ENCODE measurements at regions not wholly inside any gene's neighbourhood (a gene's known extent, or its start where the extent isn't known, plus 50 kb on each side); places are given as distances from the start of the nearest gene placed in this dataset.

DNA sequence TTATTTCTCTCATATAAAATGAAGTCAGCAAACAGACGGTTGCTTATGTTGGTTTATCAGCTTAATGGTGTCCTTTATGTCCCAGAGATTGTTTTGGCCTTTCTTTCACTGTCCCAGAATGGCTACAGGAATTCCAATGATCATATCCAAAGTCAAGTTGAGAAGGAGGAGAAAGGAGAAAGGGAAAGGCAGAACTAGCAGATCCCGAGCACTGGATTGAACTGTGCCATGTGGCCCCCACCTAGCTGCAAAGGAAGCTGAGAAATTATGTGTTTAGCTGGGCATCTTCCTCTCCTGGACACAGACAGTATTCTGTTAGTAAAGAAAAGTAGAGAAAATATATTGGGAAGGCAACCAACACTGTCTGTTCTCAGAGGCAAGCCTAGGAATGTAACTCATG is 90.7 kb upstream of the ANO4 start:
- no peaks in the 10 kb centered on the region for H4K20me1 ChIP-seq (ENCODE audit: insufficient read depth, low read length)
- BruUV-seq (replicated peaks), result no TSS peak
- H3K27ac ChIP-seq (ENCODE audit: low read depth, low read length, poor library complexity, severe bottlenecking), result no peak overlapping the region
- no peaks in the 10 kb centered on the region for H3K4me1 ChIP-seq (ENCODE audit: insufficient read depth, low read length, poor library complexity, severe bottlenecking)
- no peak overlapping the region for H2AFZ ChIP-seq (ENCODE audit: low read length)
- no peaks in the 10 kb centered on the region for H3K79me2 ChIP-seq (ENCODE audit: insufficient read depth, low read depth, low read length)
- intact Hi-C loops (cut with micrococcal nuclease; ENCODE audit: unreplicated experiment), result no loop called here
- TF ChIP-seq, protein P1, sequence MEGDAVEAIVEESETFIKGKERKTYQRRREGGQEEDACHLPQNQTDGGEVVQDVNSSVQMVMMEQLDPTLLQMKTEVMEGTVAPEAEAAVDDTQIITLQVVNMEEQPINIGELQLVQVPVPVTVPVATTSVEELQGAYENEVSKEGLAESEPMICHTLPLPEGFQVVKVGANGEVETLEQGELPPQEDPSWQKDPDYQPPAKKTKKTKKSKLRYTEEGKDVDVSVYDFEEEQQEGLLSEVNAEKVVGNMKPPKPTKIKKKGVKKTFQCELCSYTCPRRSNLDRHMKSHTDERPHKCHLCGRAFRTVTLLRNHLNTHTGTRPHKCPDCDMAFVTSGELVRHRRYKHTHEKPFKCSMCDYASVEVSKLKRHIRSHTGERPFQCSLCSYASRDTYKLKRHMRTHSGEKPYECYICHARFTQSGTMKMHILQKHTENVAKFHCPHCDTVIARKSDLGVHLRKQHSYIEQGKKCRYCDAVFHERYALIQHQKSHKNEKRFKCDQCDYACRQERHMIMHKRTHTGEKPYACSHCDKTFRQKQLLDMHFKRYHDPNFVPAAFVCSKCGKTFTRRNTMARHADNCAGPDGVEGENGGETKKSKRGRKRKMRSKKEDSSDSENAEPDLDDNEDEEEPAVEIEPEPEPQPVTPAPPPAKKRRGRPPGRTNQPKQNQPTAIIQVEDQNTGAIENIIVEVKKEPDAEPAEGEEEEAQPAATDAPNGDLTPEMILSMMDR (conservative IDR thresholded peaks at IDR 0.05; ENCODE audit: low read length), result no peak
- no peak for TF ChIP-seq EZH2phosphoT487 (IDR thresholded peaks at IDR 0.05; ENCODE audit: borderline replicate concordance, low read depth, low read length)
- no peak for DNase-seq (ENCODE audit: low spot score)
- no peaks in the 10 kb centered on the region for H3K9me2 ChIP-seq (ENCODE audit: insufficient read depth, low read length)
- H3K9me3 ChIP-seq (ENCODE audit: low read length), result no peaks in the 10 kb centered on the region
- no peak overlapping the region for H3K4me3 ChIP-seq (ENCODE audit: low read depth, low read length, poor library complexity, severe bottlenecking)
- H3K4me2 ChIP-seq (ENCODE audit: low read length), result no peak overlapping the region
- no peaks in the 10 kb centered on the region for H3K36me3 ChIP-seq (ENCODE audit: insufficient read depth, low read length)
- ChIA-PET CTCF (ENCODE audit: unreplicated experiment) (no interaction called here), POLR2A (no interaction called here)

DNA sequence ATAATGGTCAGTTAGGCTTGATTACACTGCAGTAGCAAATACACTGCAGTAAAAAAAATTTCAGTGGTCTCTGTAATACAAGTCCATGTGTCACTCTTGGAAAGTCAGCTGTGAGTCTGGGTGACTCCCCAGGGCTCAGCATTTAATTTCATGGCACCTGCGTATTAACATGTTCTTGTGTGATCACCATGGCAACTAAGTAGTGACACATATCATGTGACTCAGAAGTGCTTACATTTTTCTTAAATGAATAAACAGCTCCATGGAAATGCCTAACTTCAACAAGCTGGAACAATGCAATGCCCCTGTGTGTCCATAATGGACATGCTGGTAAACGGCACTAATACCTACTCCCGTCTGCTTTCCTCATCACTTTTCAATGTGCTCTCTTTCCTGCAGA is 88.5 kb upstream of the ANO4 start:
- BruUV-seq (replicated peaks), result no TSS peak
- TF ChIP-seq, protein P1 (conservative IDR thresholded peaks at IDR 0.05; ENCODE audit: low read length), result no peak
- TF ChIP-seq EZH2phosphoT487 (IDR thresholded peaks at IDR 0.05; ENCODE audit: borderline replicate concordance, low read depth, low read length), result no peak
- DNase-seq (ENCODE audit: low spot score), result no peak
- H3K4me1 ChIP-seq (ENCODE audit: insufficient read depth, low read length, poor library complexity, severe bottlenecking), result no peaks in the 10 kb centered on the region
- H3K36me3 ChIP-seq (ENCODE audit: insufficient read depth, low read length), result no peaks in the 10 kb centered on the region
- H2AFZ ChIP-seq (ENCODE audit: low read length), result no peak overlapping the region
- H3K9me3 ChIP-seq (ENCODE audit: low read length), result no peaks in the 10 kb centered on the region
- no peaks in the 10 kb centered on the region for H3K79me2 ChIP-seq (ENCODE audit: insufficient read depth, low read depth, low read length)
- H3K9me2 ChIP-seq (ENCODE audit: insufficient read depth, low read length), result no peaks in the 10 kb centered on the region
- H3K27ac ChIP-seq (ENCODE audit: low read depth, low read length, poor library complexity, severe bottlenecking), result no peak overlapping the region
- H4K20me1 ChIP-seq (ENCODE audit: insufficient read depth, low read length), result no peaks in the 10 kb centered on the region
- ChIA-PET POLR2A (no interaction called here), CTCF (ENCODE audit: unreplicated experiment) (no interaction called here)
- H3K4me3 ChIP-seq (ENCODE audit: low read depth, low read length, poor library complexity, severe bottlenecking), result no peak overlapping the region
- intact Hi-C loops (cut with micrococcal nuclease; ENCODE audit: unreplicated experiment), result no loop called here
- no peak overlapping the region for H3K4me2 ChIP-seq (ENCODE audit: low read length)

DNA sequence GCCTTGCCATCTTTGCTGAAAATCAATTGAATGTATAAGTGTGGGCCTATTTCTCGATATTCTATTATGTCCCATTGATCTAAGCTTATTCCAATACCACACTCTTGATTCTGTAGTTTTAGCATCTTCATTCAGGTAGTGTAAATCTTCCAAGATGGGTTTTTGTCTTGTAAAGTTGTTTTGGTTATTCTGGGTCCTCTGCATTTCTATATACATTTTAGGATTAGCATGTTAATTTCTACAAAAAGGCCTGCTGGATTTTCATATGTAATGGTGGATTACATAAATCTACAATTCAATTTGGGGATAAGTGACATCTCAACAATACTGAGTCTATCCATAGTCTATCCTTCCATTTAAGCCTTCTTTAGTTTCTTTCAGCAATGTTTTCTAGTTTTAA is 86.0 kb upstream of the ANO4 start:
- Histone ChIP-seq H3K4me3 (ENCODE audit: low read depth, low read length, poor library complexity, severe bottlenecking) (no peak overlapping the region), H3K4me2 (ENCODE audit: low read length) (no peak overlapping the region), H3K9me2 (ENCODE audit: insufficient read depth, low read length) (no peaks in the 10 kb centered on the region), H4K20me1 (ENCODE audit: insufficient read depth, low read length) (no peaks in the 10 kb centered on the region), H3K36me3 (ENCODE audit: insufficient read depth, low read length) (no peaks in the 10 kb centered on the region), H3K4me1 (ENCODE audit: insufficient read depth, low read length, poor library complexity, severe bottlenecking) (no peaks in the 10 kb centered on the region), H3K79me2 (ENCODE audit: insufficient read depth, low read depth, low read length) (no peaks in the 10 kb centered on the region), H3K9me3 (ENCODE audit: low read length) (no peaks in the 10 kb centered on the region), H2AFZ (ENCODE audit: low read length) (no peak overlapping the region), H3K27ac (ENCODE audit: low read depth, low read length, poor library complexity, severe bottlenecking) (no peak overlapping the region)
- POLR2A ChIA-PET, result no interaction called here
- CTCF ChIA-PET (ENCODE audit: unreplicated experiment), result no interaction called here
- no peak for TF ChIP-seq EZH2phosphoT487 (IDR thresholded peaks at IDR 0.05; ENCODE audit: borderline replicate concordance, low read depth, low read length)
- TF ChIP-seq, protein P1 (conservative IDR thresholded peaks at IDR 0.05; ENCODE audit: low read length), result no peak
- DNase-seq (ENCODE audit: low spot score), result no peak
- BruUV-seq (replicated peaks), result no TSS peak
- intact Hi-C loops (cut with micrococcal nuclease; ENCODE audit: unreplicated experiment), result no loop called here

All from OCI-LY7 (cell line).